HG02885 (cell line): ENCODE measurements at regions not wholly inside any gene's neighbourhood (a gene's known extent, or its start where the extent isn't known, plus 50 kb on each side); places are given as distances from the start of the nearest gene placed in this dataset.
"Not testable (repeated sequence)": the region's sequence is repeated elsewhere in the genome, so short reads cannot be mapped to it uniquely, and the experiment has no call there.

ENCODE experiments used
- ATAC-seq: cut with Tn5 transposase; IDR thresholded peaks from one replicate; pipeline ENCODE4 v1.9.1; 2021; ENCODE audit warnings: mild to moderate bottlenecking; ENCODE audit not compliant: unreplicated experiment, poor library complexity

- ATAC-seq: no peak
Measured at GRCh38 chr7:42688056-42688371, 223.9 kb downstream of the C7orf25 start.

- ATAC-seq: no peak
Measured at GRCh38 chr7:42687211-42688055, 224.4 kb downstream of the C7orf25 start.

- no peak for ATAC-seq
Measured at GRCh38 chr7:42686594-42687156, 225.2 kb downstream of the C7orf25 start.

GRCh38 chr7:42685911-42686310, 226.0 kb downstream of the C7orf25 start:
- no peak for ATAC-seq

GRCh38 chr7:42677751-42678699, 233.8 kb downstream of the C7orf25 start:
- no peak for ATAC-seq

- ATAC-seq: no peak
Measured at GRCh38 chr7:42674541-42674940, 237.3 kb downstream of the C7orf25 start.

GRCh38 chr7:42673951-42674350, 237.9 kb downstream of the C7orf25 start:
- no peak for ATAC-seq

- no peak for ATAC-seq
Measured at GRCh38 chr7:42672339-42672999, 239.4 kb downstream of the C7orf25 start.

- no peak for ATAC-seq
Measured at GRCh38 chr7:42671627-42672026, 240.2 kb downstream of the C7orf25 start.

- no peak for ATAC-seq
Measured at GRCh38 chr7:42666994-42667393, 244.9 kb downstream of the C7orf25 start.

- no peak for ATAC-seq
Measured at GRCh38 chr7:42662862-42663261, 249.0 kb downstream of the C7orf25 start.

GRCh38 chr7:42661312-42661711, 250.6 kb downstream of the C7orf25 start:
- no peak for ATAC-seq

GRCh38 chr7:42650701-42651100, 261.2 kb downstream of the C7orf25 start:
- ATAC-seq: no peak

GRCh38 chr7:42650171-42650570, 261.7 kb downstream of the C7orf25 start:
- ATAC-seq: no peak

- ATAC-seq: no peak
Measured at GRCh38 chr7:42645906-42646305, 266.0 kb downstream of the C7orf25 start.

- no peak for ATAC-seq
Measured at GRCh38 chr7:42642699-42643098, 269.2 kb downstream of the C7orf25 start.

- ATAC-seq: no peak
Measured at GRCh38 chr7:42639930-42640329, 271.9 kb downstream of the C7orf25 start.

- ATAC-seq: not testable (repeated sequence)
Measured at GRCh38 chr7:42636380-42636779, 275.5 kb downstream of the C7orf25 start.

- no peak for ATAC-seq
Measured at GRCh38 chr7:42628054-42628453, 283.8 kb downstream of the C7orf25 start.

GRCh38 chr7:42627626-42628025, 284.2 kb downstream of the C7orf25 start:
- no peak for ATAC-seq
